ENCODE measurements at regions not wholly inside any gene's neighbourhood (a gene's known extent, or its start where the extent isn't known, plus 50 kb on each side); places are given as distances from the start of the nearest gene placed in this dataset.

GRCh38 chr13:58119351-58119750 lies 487.8 kb downstream of the PCDH17 start:
- Histone ChIP-seq H3K27me3 (ENCODE audit: low read length) (no peaks in the 10 kb centered on the region), H3K79me2 (ENCODE audit: low read length) (no peaks in the 10 kb centered on the region), H3K9me2 (replicated peaks; ENCODE audit: insufficient read depth, low read length) (no peaks in the 10 kb centered on the region), H2AFZ (ENCODE audit: low read length) (no peak overlapping the region), H3K9ac (ENCODE audit: low read length) (no peak overlapping the region), H3K4me2 (ENCODE audit: low read depth, low read length, poor library complexity, severe bottlenecking) (no peak overlapping the region), H4K20me1 (ENCODE audit: insufficient read depth, low read depth, low read length) (no peaks in the 10 kb centered on the region), H3K4me3 (ENCODE audit: low read length) (no peak overlapping the region), H3K4me1 (ENCODE audit: low read length) (no peaks in the 10 kb centered on the region), H3K36me3 (ENCODE audit: insufficient read depth, low read length) (no peaks in the 10 kb centered on the region), H3K9me3 (ENCODE audit: low read length) (peaks cover 25% of the 10 kb centered on the region), H3K27ac (ENCODE audit: low read length) (no peak overlapping the region)
- DNase-seq = no peak

- Histone ChIP-seq H3K9me3 (ENCODE audit: low read length) (peaks cover 23% of the 10 kb centered on the region), H2AFZ (ENCODE audit: low read length) (no peak overlapping the region), H3K9ac (ENCODE audit: low read length) (no peak overlapping the region), H3K27me3 (ENCODE audit: low read length) (no peaks in the 10 kb centered on the region), H3K9me2 (replicated peaks; ENCODE audit: insufficient read depth, low read length) (no peaks in the 10 kb centered on the region), H3K27ac (ENCODE audit: low read length) (no peak overlapping the region), H3K36me3 (ENCODE audit: insufficient read depth, low read length) (no peaks in the 10 kb centered on the region), H3K4me2 (ENCODE audit: low read depth, low read length, poor library complexity, severe bottlenecking) (no peak overlapping the region), H3K4me1 (ENCODE audit: low read length) (no peaks in the 10 kb centered on the region), H3K4me3 (ENCODE audit: low read length) (no peak overlapping the region), H3K79me2 (ENCODE audit: low read length) (no peaks in the 10 kb centered on the region), H4K20me1 (ENCODE audit: insufficient read depth, low read depth, low read length) (no peaks in the 10 kb centered on the region)
- DNase-seq = no peak
Measured at GRCh38 chr13:58119804-58120203, 488.3 kb downstream of the PCDH17 start.

GRCh38 chr13:58126496-58126895 lies 495.0 kb downstream of the PCDH17 start:
- H3K27ac ChIP-seq (ENCODE audit: low read length) = no peak overlapping the region
- H3K9me3 ChIP-seq (ENCODE audit: low read length) = peaks cover 35% of the 10 kb centered on the region
- no peak overlapping the region for H3K4me2 ChIP-seq (ENCODE audit: low read depth, low read length, poor library complexity, severe bottlenecking)
- H3K4me3 ChIP-seq (ENCODE audit: low read length) = no peak overlapping the region
- no peaks in the 10 kb centered on the region for H3K4me1 ChIP-seq (ENCODE audit: low read length)
- no peak overlapping the region for H3K9ac ChIP-seq (ENCODE audit: low read length)
- no peaks in the 10 kb centered on the region for H3K9me2 ChIP-seq (replicated peaks; ENCODE audit: insufficient read depth, low read length)
- no peaks in the 10 kb centered on the region for H3K79me2 ChIP-seq (ENCODE audit: low read length)
- no peaks in the 10 kb centered on the region for H3K36me3 ChIP-seq (ENCODE audit: insufficient read depth, low read length)
- no peak for DNase-seq
- no peak overlapping the region for H2AFZ ChIP-seq (ENCODE audit: low read length)
- no peaks in the 10 kb centered on the region for H3K27me3 ChIP-seq (ENCODE audit: low read length)
- no peaks in the 10 kb centered on the region for H4K20me1 ChIP-seq (ENCODE audit: insufficient read depth, low read depth, low read length)

GRCh38 chr13:58134012-58134411 lies 502.5 kb downstream of the PCDH17 start:
- no peak overlapping the region for H3K4me3 ChIP-seq (ENCODE audit: low read length)
- no peaks in the 10 kb centered on the region for H3K79me2 ChIP-seq (ENCODE audit: low read length)
- no peak overlapping the region for H3K27ac ChIP-seq (ENCODE audit: low read length)
- peaks cover 27% of the 10 kb centered on the region for H3K9me3 ChIP-seq (ENCODE audit: low read length)
- H3K27me3 ChIP-seq (ENCODE audit: low read length) = no peaks in the 10 kb centered on the region
- no peak for DNase-seq
- H3K36me3 ChIP-seq (ENCODE audit: insufficient read depth, low read length) = no peaks in the 10 kb centered on the region
- no peak overlapping the region for H3K4me2 ChIP-seq (ENCODE audit: low read depth, low read length, poor library complexity, severe bottlenecking)
- no peaks in the 10 kb centered on the region for H3K4me1 ChIP-seq (ENCODE audit: low read length)
- no peaks in the 10 kb centered on the region for H3K9me2 ChIP-seq (replicated peaks; ENCODE audit: insufficient read depth, low read length)
- H2AFZ ChIP-seq (ENCODE audit: low read length) = no peak overlapping the region
- no peaks in the 10 kb centered on the region for H4K20me1 ChIP-seq (ENCODE audit: insufficient read depth, low read depth, low read length)
- H3K9ac ChIP-seq (ENCODE audit: low read length) = no peak overlapping the region

- Histone ChIP-seq H4K20me1 (ENCODE audit: insufficient read depth, low read depth, low read length) (no peaks in the 10 kb centered on the region), H3K27ac (ENCODE audit: low read length) (no peak overlapping the region), H3K9me2 (replicated peaks; ENCODE audit: insufficient read depth, low read length) (no peaks in the 10 kb centered on the region), H3K27me3 (ENCODE audit: low read length) (no peaks in the 10 kb centered on the region), H3K9me3 (ENCODE audit: low read length) (peaks cover 29% of the 10 kb centered on the region), H3K36me3 (ENCODE audit: insufficient read depth, low read length) (no peaks in the 10 kb centered on the region), H3K4me2 (ENCODE audit: low read depth, low read length, poor library complexity, severe bottlenecking) (no peak overlapping the region), H3K4me1 (ENCODE audit: low read length) (no peaks in the 10 kb centered on the region), H3K4me3 (ENCODE audit: low read length) (no peak overlapping the region), H3K9ac (ENCODE audit: low read length) (no peak overlapping the region), H2AFZ (ENCODE audit: low read length) (no peak overlapping the region), H3K79me2 (ENCODE audit: low read length) (no peaks in the 10 kb centered on the region)
- DNase-seq = no peak
Measured at GRCh38 chr13:58134525-58134924, 503.0 kb downstream of the PCDH17 start.

- peaks cover 38% of the 10 kb centered on the region for H3K9me3 ChIP-seq (ENCODE audit: low read length)
- no peaks in the 10 kb centered on the region for H3K36me3 ChIP-seq (ENCODE audit: insufficient read depth, low read length)
- no peaks in the 10 kb centered on the region for H3K79me2 ChIP-seq (ENCODE audit: low read length)
Measured at GRCh38 chr13:58142952-58143351, 511.4 kb downstream of the PCDH17 start.

GRCh38 chr13:58144616-58145015 lies 513.1 kb downstream of the PCDH17 start:
- H3K27ac ChIP-seq (ENCODE audit: low read length) = no peak overlapping the region
- H4K20me1 ChIP-seq (ENCODE audit: insufficient read depth, low read depth, low read length) = no peaks in the 10 kb centered on the region
- no peaks in the 10 kb centered on the region for H3K9me2 ChIP-seq (replicated peaks; ENCODE audit: insufficient read depth, low read length)
- H3K4me1 ChIP-seq (ENCODE audit: low read length) = no peaks in the 10 kb centered on the region
- no peaks in the 10 kb centered on the region for H3K36me3 ChIP-seq (ENCODE audit: insufficient read depth, low read length)
- no peak for DNase-seq
- H3K4me2 ChIP-seq (ENCODE audit: low read depth, low read length, poor library complexity, severe bottlenecking) = no peak overlapping the region
- no peak overlapping the region for H3K4me3 ChIP-seq (ENCODE audit: low read length)
- peaks cover 33% of the 10 kb centered on the region for H3K9me3 ChIP-seq (ENCODE audit: low read length)
- no peak overlapping the region for H2AFZ ChIP-seq (ENCODE audit: low read length)
- H3K79me2 ChIP-seq (ENCODE audit: low read length) = no peaks in the 10 kb centered on the region
- no peaks in the 10 kb centered on the region for H3K27me3 ChIP-seq (ENCODE audit: low read length)
- H3K9ac ChIP-seq (ENCODE audit: low read length) = no peak overlapping the region

More at GRCh38 chr13:58142952-58143351, 511.4 kb downstream of the PCDH17 start:
- Histone ChIP-seq H4K20me1 (ENCODE audit: insufficient read depth, low read depth, low read length) (no peaks in the 10 kb centered on the region), H3K9me2 (replicated peaks; ENCODE audit: insufficient read depth, low read length) (no peaks in the 10 kb centered on the region), H3K9ac (ENCODE audit: low read length) (no peak overlapping the region), H3K4me1 (ENCODE audit: low read length) (no peaks in the 10 kb centered on the region), H3K27ac (ENCODE audit: low read length) (no peak overlapping the region), H3K27me3 (ENCODE audit: low read length) (no peaks in the 10 kb centered on the region), H3K4me2 (ENCODE audit: low read depth, low read length, poor library complexity, severe bottlenecking) (no peak overlapping the region), H3K4me3 (ENCODE audit: low read length) (no peak overlapping the region), H2AFZ (ENCODE audit: low read length) (no peak overlapping the region)
- no peak for DNase-seq

GRCh38 chr13:58151452-58151851 lies 519.9 kb downstream of the PCDH17 start:
- H3K79me2 ChIP-seq (ENCODE audit: low read length) = no peaks in the 10 kb centered on the region
- no peaks in the 10 kb centered on the region for H3K9me2 ChIP-seq (replicated peaks; ENCODE audit: insufficient read depth, low read length)
- H4K20me1 ChIP-seq (ENCODE audit: insufficient read depth, low read depth, low read length) = no peaks in the 10 kb centered on the region
- no peak overlapping the region for H3K4me2 ChIP-seq (ENCODE audit: low read depth, low read length, poor library complexity, severe bottlenecking)
- peaks cover 22% of the 10 kb centered on the region for H3K9me3 ChIP-seq (ENCODE audit: low read length)
- H3K4me3 ChIP-seq (ENCODE audit: low read length) = no peak overlapping the region
- H3K36me3 ChIP-seq (ENCODE audit: insufficient read depth, low read length) = no peaks in the 10 kb centered on the region
- DNase-seq = no peak
- no peak overlapping the region for H3K27ac ChIP-seq (ENCODE audit: low read length)
- H3K27me3 ChIP-seq (ENCODE audit: low read length) = no peaks in the 10 kb centered on the region
- no peak overlapping the region for H3K9ac ChIP-seq (ENCODE audit: low read length)
- no peaks in the 10 kb centered on the region for H3K4me1 ChIP-seq (ENCODE audit: low read length)
- H2AFZ ChIP-seq (ENCODE audit: low read length) = no peak overlapping the region

GRCh38 chr13:58160980-58161379 lies 529.4 kb downstream of the PCDH17 start:
- no peak overlapping the region for H3K4me3 ChIP-seq (ENCODE audit: low read length)
- no peak overlapping the region for H2AFZ ChIP-seq (ENCODE audit: low read length)
- H3K4me1 ChIP-seq (ENCODE audit: low read length) = no peaks in the 10 kb centered on the region
- no peak overlapping the region for H3K4me2 ChIP-seq (ENCODE audit: low read depth, low read length, poor library complexity, severe bottlenecking)
- no peaks in the 10 kb centered on the region for H3K36me3 ChIP-seq (ENCODE audit: insufficient read depth, low read length)
- DNase-seq = no peak
- no peaks in the 10 kb centered on the region for H3K79me2 ChIP-seq (ENCODE audit: low read length)
- no peaks in the 10 kb centered on the region for H4K20me1 ChIP-seq (ENCODE audit: insufficient read depth, low read depth, low read length)
- H3K9me2 ChIP-seq (replicated peaks; ENCODE audit: insufficient read depth, low read length) = no peaks in the 10 kb centered on the region
- no peaks in the 10 kb centered on the region for H3K27me3 ChIP-seq (ENCODE audit: low read length)
- no peak overlapping the region for H3K27ac ChIP-seq (ENCODE audit: low read length)
- peaks cover 18% of the 10 kb centered on the region for H3K9me3 ChIP-seq (ENCODE audit: low read length)
- no peak overlapping the region for H3K9ac ChIP-seq (ENCODE audit: low read length)
